Stomach (tissue), 8 donors: ENCODE measurements at regions not wholly inside any gene's neighbourhood (a gene's known extent, or its start where the extent isn't known, plus 50 kb on each side); places are given as distances from the start of the nearest gene placed in this dataset.
"Not testable (repeated sequence)": the region's sequence is repeated elsewhere in the genome, so short reads cannot be mapped to it uniquely, and the experiment has no call there.

Source experiments
- DNase-seq, 2 donors: peaks; one replicate each; pipeline versions ENCODE4 v3.0.0 to v3.0.0-alpha.2; 2013 to 2019
- H3K27ac ChIP-seq, 5 donors: fragments of 200-600 bp in 4 of 5; sonication (generic) in 4 of 5; one replicate each; pipeline ENCODE4 v1.5.1; 2013 to 2019; ENCODE audit warnings: mild to moderate bottlenecking in 1 of 5, moderate library complexity in 1 of 5
- H3K27me3 ChIP-seq, 3 donors: fragments of 200-600 bp; sonication (generic); one replicate each; pipeline ENCODE4 v1.5.1; 2017 to 2019; ENCODE audit warnings: mixed run types in 1 of 3
- H3K36me3 ChIP-seq, 4 donors: fragments of 200-600 bp; sonication (generic); 1 replicate in 3 of 4; 2 replicates in 1 of 4; pipeline ENCODE4 v1.5.1; 2016 to 2019
- H3K4me1 ChIP-seq, 4 donors: fragments of 200-600 bp; sonication (generic); one replicate each; pipeline ENCODE4 v1.5.1; 2016 to 2019
- H3K4me3 ChIP-seq, 4 donors: fragments of 200-600 bp; sonication (generic) in 3 of 4; one replicate each; pipeline ENCODE4 v1.5.1; 2016 to 2019; ENCODE audit warnings: mild to moderate bottlenecking in 1 of 4
- H3K9me3 ChIP-seq, 4 donors: fragments of 200-600 bp; sonication (generic); one replicate each; pipeline ENCODE4 v1.5.1; 2016 to 2019
- EP300 ChIP-seq: sonication (generic); formaldehyde crosslinking; IDR thresholded peaks from one replicate; pipeline ENCODE4 v1.6.1; 2017; ENCODE audit warnings: antibody characterized with exemption
- POLR2A ChIP-seq, 4 donors: fragments of 450-650 bp; IDR thresholded peaks; one replicate each; pipeline ENCODE4 v1.6.1; 2016; ENCODE audit warnings: antibody characterized with exemption in 4 of 4, control low read depth in 2 of 4, mild to moderate bottlenecking in 1 of 4, moderate library complexity in 1 of 4
- POLR2AphosphoS5 ChIP-seq, 3 donors: sonication (generic); formaldehyde crosslinking; IDR thresholded peaks; one replicate each; pipeline ENCODE4 v1.6.1; 2016; ENCODE audit warnings: antibody characterized with exemption in 3 of 3
- WGBS, 5 donors: extraction: QIAGEN DNeasy Blood & Tissue Kit in 3 of 5; methylation state at CpG; one replicate each; pipeline versions ENCODE4 v1.1.5 to v1.1.7; 2013 to 2018; 5-methylcytosine and 5-hydroxymethylcytosine counted together
- intact Hi-C: fragments of 100-400 bp; cut with DNase I; formaldehyde crosslinking; loops from one replicate; pipeline ENCODE4 v1.15.1; 2023; ENCODE audit warnings: low total_unique reads
- TF ChIP-seq, protein P1 (sequence below), 7 experiments: fragments of 450-650 bp in 4 of 7; fragments of 200-600 bp in 3 of 7; sonication (generic) in 3 of 7; IDR thresholded peaks; one replicate each; pipeline ENCODE4 v1.5.1; 2016 to 2019; ENCODE audit warnings: antibody characterized with exemption in 7 of 7, control low read depth in 2 of 7, mild to moderate bottlenecking in 1 of 7
- donor health status: healthy with polysubstance abuse.
- donor health status: Bipolar disorder and iron deficiency.
- donor health status: healthy.

DNA sequence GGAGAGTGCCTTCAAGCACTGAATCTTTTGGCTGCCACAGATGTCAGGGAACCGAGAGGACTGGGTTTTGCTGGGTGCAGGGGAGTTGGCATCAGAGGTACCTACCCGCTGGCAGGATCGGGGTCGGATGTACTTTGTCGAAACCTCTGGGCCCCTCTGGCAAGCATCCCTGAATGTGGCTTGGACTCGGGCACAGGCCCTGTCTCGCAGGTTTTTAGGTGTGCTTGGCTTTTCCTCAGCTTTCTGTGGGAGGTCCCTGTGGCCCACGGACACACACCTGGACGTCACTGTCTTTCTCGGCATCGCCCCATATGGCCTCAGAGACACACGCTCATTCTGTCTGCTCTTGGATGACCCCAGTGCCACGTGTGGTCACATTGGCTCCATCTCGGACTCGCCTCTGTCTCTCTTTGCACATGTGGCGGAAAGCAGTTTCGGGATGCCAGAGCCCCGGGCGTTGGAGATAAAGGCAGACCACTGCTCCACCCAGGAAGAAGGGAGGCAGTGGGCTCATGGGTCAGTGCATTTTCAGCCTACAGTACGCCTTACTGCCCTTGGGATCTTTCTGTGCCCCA is 769.6 kb upstream of the ALG10B start:
- no peaks in the 10 kb centered on the region for H3K4me1 ChIP-seq
- H3K9me3 ChIP-seq = peaks cover 0 to 72% (median 39%) of the 10 kb centered on the region in 4 donors
- WGBS, 5 donors = 80 to 86% (median 82%) methylated on average over 19 to 20 of the region's 20 CpGs
- no peaks in the 10 kb centered on the region for H3K36me3 ChIP-seq
- H3K27me3 ChIP-seq = no peaks in the 10 kb centered on the region
- intact Hi-C loops = no loop called here
- H3K4me3 ChIP-seq = no peak overlapping the region
- no peak overlapping the region for H3K27ac ChIP-seq
- DNase-seq = no peak
- no peak for TF ChIP-seq POLR2A (IDR thresholded peaks at IDR 0.05)
- TF ChIP-seq, protein P1, sequence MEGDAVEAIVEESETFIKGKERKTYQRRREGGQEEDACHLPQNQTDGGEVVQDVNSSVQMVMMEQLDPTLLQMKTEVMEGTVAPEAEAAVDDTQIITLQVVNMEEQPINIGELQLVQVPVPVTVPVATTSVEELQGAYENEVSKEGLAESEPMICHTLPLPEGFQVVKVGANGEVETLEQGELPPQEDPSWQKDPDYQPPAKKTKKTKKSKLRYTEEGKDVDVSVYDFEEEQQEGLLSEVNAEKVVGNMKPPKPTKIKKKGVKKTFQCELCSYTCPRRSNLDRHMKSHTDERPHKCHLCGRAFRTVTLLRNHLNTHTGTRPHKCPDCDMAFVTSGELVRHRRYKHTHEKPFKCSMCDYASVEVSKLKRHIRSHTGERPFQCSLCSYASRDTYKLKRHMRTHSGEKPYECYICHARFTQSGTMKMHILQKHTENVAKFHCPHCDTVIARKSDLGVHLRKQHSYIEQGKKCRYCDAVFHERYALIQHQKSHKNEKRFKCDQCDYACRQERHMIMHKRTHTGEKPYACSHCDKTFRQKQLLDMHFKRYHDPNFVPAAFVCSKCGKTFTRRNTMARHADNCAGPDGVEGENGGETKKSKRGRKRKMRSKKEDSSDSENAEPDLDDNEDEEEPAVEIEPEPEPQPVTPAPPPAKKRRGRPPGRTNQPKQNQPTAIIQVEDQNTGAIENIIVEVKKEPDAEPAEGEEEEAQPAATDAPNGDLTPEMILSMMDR (IDR thresholded peaks at IDR 0.05) = no peak
- TF ChIP-seq POLR2AphosphoS5 (IDR thresholded peaks at IDR 0.05) = no peak

DNA sequence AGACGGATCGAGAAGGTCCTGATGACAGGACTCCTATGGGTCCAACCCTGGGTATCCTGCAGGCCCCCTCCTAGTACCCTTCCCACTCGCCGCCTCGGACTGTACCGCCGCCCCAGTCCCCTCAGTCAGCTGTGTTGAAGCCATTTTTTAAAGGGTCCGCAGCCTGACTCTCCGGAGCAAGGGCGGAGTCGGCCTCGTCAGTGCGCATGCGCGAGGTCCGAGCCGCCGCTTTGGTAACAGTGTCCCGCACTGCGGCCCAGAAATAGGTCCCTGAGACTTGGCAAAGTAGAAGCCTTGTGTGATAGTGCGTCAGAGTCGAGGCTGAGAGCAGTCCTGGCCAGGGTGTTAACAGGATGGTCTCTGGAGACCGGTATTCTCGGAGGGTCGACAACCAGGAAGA is 769.0 kb upstream of the ALG10B start:
- WGBS, 5 donors = 75 to 88% (median 86%) methylated on average over 22 to 25 of the region's 25 CpGs
- DNase-seq = no peak
- no peaks in the 10 kb centered on the region for H3K27me3 ChIP-seq
- H3K9me3 ChIP-seq = peaks cover 0 to 67% (median 36%) of the 10 kb centered on the region in 4 donors
- no peak for TF ChIP-seq POLR2A (IDR thresholded peaks at IDR 0.05)
- TF ChIP-seq POLR2AphosphoS5 (IDR thresholded peaks at IDR 0.05) = no peak
- TF ChIP-seq EP300 = no peak
- TF ChIP-seq, protein P1 (IDR thresholded peaks at IDR 0.05) = no peak
- H3K36me3 ChIP-seq = no peaks in the 10 kb centered on the region
- no peaks in the 10 kb centered on the region for H3K4me1 ChIP-seq
- H3K27ac ChIP-seq = no peak overlapping the region
- intact Hi-C loops = no loop called here
- no peak overlapping the region for H3K4me3 ChIP-seq

DNA sequence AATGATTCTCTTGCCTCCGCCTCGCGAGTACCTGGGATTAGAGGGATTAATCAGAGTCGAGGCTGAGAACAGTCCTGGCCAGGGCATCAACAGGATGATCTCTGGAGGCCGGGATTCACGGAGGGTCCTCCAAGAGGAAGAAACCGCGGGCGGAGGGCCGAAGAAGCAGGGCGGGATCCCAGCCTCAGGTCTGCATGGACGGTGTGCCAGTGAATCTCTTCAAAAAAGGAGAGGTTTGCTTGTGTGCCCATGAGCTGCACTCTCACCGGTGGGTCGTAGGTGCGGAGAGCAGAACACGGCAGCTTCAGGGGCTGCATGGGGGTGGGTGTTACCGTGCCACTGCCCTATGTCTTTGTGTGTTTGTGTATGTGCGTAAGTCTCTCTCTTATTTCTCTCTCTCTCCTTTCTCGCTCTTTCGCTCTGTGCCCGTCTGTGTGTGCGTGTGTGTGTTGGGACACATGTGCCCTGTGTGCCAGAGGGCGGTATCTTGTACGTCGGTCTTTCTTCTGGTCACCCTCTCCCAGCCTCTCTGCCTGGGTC is 768.2 kb upstream of the ALG10B start:
- H3K9me3 ChIP-seq = peaks cover 0 to 61% (median 32%) of the 10 kb centered on the region in 4 donors

DNA sequence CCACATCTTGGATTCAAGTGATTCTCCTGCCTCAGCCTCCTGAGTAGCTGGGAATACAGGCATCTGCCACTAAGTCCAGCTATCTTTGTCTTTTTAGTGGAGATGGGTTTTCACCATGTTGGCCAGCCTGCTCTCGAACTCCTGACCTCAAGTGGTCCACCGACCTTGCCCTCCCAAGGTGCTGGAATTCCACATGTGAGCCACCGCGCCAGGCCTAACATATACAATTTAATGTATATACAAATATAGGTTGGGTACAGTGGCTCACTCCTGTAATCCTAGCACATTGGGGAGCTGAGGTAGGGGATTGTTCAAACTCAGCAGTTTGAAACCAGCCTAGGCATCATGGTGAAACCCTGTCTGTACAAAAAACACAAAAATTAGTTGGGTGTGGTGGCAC is 759.6 kb upstream of the ALG10B start:
- 65 to 80% (median 73%) methylated on average over 4 of the region's 4 CpGs for WGBS, 5 donors
- DNase-seq, H3K4me1 ChIP-seq, intact Hi-C loops, H3K4me3 ChIP-seq, H3K27ac ChIP-seq, H3K36me3 ChIP-seq, H3K27me3 ChIP-seq: not testable (repeated sequence)
- H3K9me3 ChIP-seq = peaks cover 0 to 47% (median 10%) of the 10 kb centered on the region in 4 donors

More for the DNA sequence above, 768.2 kb upstream of the ALG10B start:
- 89 to 95% (median 90%) methylated on average over 23 to 25 of the region's 25 CpGs for WGBS, 5 donors
- H3K36me3 ChIP-seq = no peaks in the 10 kb centered on the region
- no peak for DNase-seq
- TF ChIP-seq EP300 = no peak
- no peaks in the 10 kb centered on the region for H3K4me1 ChIP-seq
- intact Hi-C loops = no loop called here
- no peaks in the 10 kb centered on the region for H3K27me3 ChIP-seq
- H3K4me3 ChIP-seq = no peak overlapping the region
- no peak overlapping the region for H3K27ac ChIP-seq

DNA sequence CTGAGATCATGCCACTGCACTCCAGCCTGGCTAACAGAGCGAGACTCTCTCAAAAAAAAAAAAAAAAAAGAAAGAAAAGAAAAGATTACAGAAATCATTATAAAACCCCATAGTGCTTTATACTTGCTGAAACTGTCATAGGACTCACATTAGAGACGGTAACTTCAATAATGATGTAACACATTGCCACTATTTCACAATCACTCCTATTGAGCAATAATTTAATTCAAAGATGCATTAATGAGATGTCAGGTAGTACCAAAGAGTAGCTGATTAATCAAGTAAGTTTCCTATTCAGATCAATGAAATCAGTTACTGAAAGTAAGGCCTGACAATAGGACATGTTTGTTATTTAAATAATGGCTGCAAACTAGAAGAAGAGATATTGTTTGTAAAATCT is 751.5 kb upstream of the ALG10B start:
- intact Hi-C loops = no loop called here
- TF ChIP-seq, protein P1 (IDR thresholded peaks at IDR 0.05) = no peak
- TF ChIP-seq POLR2AphosphoS5 (IDR thresholded peaks at IDR 0.05) (no peak), POLR2A (IDR thresholded peaks at IDR 0.05) (no peak), EP300 (no peak)

DNA sequence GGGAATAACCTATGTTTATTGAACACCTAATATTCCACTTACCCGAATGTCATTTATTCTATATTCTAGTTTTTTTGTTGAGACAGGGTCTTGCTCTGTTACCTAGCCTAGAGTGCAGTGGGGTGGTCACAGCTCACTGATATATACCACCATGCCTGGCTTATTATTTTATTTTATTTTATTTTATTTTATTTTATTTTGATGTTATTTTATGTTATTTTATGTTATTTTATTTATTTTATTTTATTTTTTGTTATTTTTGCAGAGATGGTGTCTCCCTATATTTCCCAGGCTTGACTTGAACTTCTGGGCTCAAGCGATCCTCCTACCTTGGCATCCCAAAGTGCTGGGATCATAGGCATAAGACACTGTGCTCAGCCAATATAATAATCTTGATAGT is 746.0 kb upstream of the ALG10B start:
- intact Hi-C loops, H3K27ac ChIP-seq, H3K4me1 ChIP-seq, DNase-seq, H3K27me3 ChIP-seq, H3K4me3 ChIP-seq, H3K36me3 ChIP-seq: not testable (repeated sequence)
- H3K9me3 ChIP-seq = peaks cover 0 to 34% (median 12%) of the 10 kb centered on the region in 4 donors
- WGBS, 5 donors = 59 to 89% (median 78%) methylated on average over 2 of the region's 2 CpGs

More for the DNA sequence above, 751.5 kb upstream of the ALG10B start:
- H3K36me3 ChIP-seq = no peaks in the 10 kb centered on the region
- peaks cover 0 to 49% (median 19%) of the 10 kb centered on the region in 4 donors for H3K9me3 ChIP-seq
- no peak overlapping the region for H3K27ac ChIP-seq
- WGBS, 5 donors = 57 to 76% (median 67%) methylated on average over 2 of the region's 2 CpGs
- no peak overlapping the region for H3K4me3 ChIP-seq
- H3K4me1 ChIP-seq = no peaks in the 10 kb centered on the region
- H3K27me3 ChIP-seq = no peaks in the 10 kb centered on the region
- no peak for DNase-seq
